GM12891 (cell line): ENCODE measurements at regions not wholly inside any gene's neighbourhood (a gene's known extent, or its start where the extent isn't known, plus 50 kb on each side); places are given as distances from the start of the nearest gene placed in this dataset.
A peak's percentile ranks its signal among the peaks of the same experiment; 100 is the strongest.

ENCODE experiments used
- DNase-seq: peaks from one replicate; pipeline ENCODE4 v3.0.0; 2011; ENCODE audit warnings: low spot score; ENCODE audit not compliant: insufficient read length
- FAIRE-seq: peaks from 2 replicates; lab custom pipeline; 2011; peaks lifted over from hg19 to GRCh38; lab: Jason Lieb, UNC
- PAX5 ChIP-seq: IDR thresholded peaks from 2 replicates; pipeline ENCODE4 v1.6.1; 2011; ENCODE audit warnings: low read length, moderate library complexity, mild to moderate bottlenecking; ENCODE audit not compliant: insufficient read depth, severe bottlenecking
- POLR2A ChIP-seq: IDR thresholded peaks from 2 replicates; pipeline ENCODE4 v1.6.1; 2011; ENCODE audit warnings: low read depth, low read length, control low read depth
- POLR2AphosphoS5 ChIP-seq: IDR thresholded peaks from 2 replicates; pipeline ENCODE4 v1.6.1; 2011; ENCODE audit warnings: low read depth, low read length, control low read depth
- POU2F2 ChIP-seq: IDR thresholded peaks from 2 replicates; pipeline ENCODE4 v1.6.1; 2011; ENCODE audit warnings: low read depth, mild to moderate bottlenecking, control low read depth, low read length, moderate library complexity
- SPI1 ChIP-seq: IDR thresholded peaks from 2 replicates; pipeline ENCODE4 v1.6.1; 2011; ENCODE audit warnings: low read depth, low read length, control low read depth
- TAF1 ChIP-seq: IDR thresholded peaks from 2 replicates; pipeline ENCODE4 v1.6.1; 2011; ENCODE audit warnings: low read depth, low read length, control low read depth

GRCh38 chr7:17005271-17005670 is 123.5 kb upstream of the AGR3 start:
- no peak for FAIRE-seq
- TF ChIP-seq POLR2AphosphoS5 (no peak), TAF1 (no peak), POLR2A (no peak), SPI1 (no peak), POU2F2 (no peak), PAX5 (no peak)

DNA sequence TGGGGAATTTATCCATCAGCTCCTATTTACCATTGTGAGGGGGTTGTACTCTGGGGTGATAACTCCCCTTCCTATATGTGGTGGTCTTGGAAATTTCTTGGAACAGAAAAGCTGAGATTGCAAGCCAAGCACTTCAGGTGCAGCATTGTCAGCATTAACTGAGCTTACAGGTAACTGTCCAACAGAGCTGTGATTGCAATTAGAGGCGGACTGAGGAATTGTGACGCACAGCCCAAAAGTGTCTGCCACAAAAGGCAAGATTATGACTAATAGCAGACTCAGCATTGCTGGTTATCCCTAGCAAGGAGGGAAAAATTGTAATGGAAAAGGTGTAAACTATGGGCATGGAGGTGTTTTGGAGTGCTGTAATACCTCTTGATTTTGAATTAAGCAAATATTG is 126.1 kb upstream of the AGR3 start:
- no peak for TF ChIP-seq SPI1
- no peak for TF ChIP-seq POU2F2
- TF ChIP-seq TAF1, result no peak
- TF ChIP-seq POLR2AphosphoS5, result no peak
- TF ChIP-seq PAX5, result no peak
- TF ChIP-seq POLR2A, result no peak
- no peak for DNase-seq
- FAIRE-seq, result peak; percentile 31

More at GRCh38 chr7:17005271-17005670, 123.5 kb upstream of the AGR3 start:
- DNase-seq, result no peak

- FAIRE-seq (peak; percentile 51), DNase-seq (no peak)
- no peak for TF ChIP-seq POLR2AphosphoS5
- no peak for TF ChIP-seq POU2F2
- TF ChIP-seq SPI1, result no peak
- no peak for TF ChIP-seq POLR2A
- no peak for TF ChIP-seq PAX5
- no peak for TF ChIP-seq TAF1
Observed at GRCh38 chr7:17009007-17009719, 127.4 kb upstream of the AGR3 start.

DNA sequence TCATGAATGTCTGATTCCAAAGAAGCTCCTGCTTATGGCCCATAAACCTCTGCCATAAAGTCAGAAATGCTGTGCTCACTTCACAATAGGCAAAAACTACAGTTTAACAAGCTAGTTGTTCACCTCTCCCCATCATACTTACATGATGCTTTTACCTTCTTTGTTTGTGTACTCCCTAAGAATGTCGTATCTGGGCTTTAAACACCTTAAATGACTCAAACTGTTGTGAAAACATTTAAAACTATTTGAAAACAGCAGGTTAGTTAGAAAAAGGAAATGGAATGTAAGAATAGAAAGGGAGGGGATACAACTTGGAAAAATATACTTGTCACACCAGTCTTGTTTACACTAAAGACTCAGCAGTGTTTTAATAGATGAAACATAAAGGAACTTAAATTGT is 128.2 kb upstream of the AGR3 start:
- FAIRE-seq (no peak), DNase-seq (no peak)
- TF ChIP-seq POU2F2, result no peak
- TF ChIP-seq PAX5, result no peak
- no peak for TF ChIP-seq TAF1
- TF ChIP-seq SPI1, result no peak
- TF ChIP-seq POLR2A, result no peak
- TF ChIP-seq POLR2AphosphoS5, result no peak

GRCh38 chr7:17010637-17011300 is 129.0 kb upstream of the AGR3 start:
- DNase-seq (no peak), FAIRE-seq (peak; percentile 26)
- TF ChIP-seq TAF1 (no peak), POLR2A (no peak), POU2F2 (no peak), SPI1 (no peak), PAX5 (no peak), POLR2AphosphoS5 (no peak)

- DNase-seq (no peak), FAIRE-seq (no peak)
- TF ChIP-seq PAX5 (no peak), SPI1 (no peak), POLR2AphosphoS5 (no peak), POU2F2 (no peak), TAF1 (no peak), POLR2A (no peak)
Observed at GRCh38 chr7:17013204-17013603, 131.4 kb upstream of the AGR3 start.

DNA sequence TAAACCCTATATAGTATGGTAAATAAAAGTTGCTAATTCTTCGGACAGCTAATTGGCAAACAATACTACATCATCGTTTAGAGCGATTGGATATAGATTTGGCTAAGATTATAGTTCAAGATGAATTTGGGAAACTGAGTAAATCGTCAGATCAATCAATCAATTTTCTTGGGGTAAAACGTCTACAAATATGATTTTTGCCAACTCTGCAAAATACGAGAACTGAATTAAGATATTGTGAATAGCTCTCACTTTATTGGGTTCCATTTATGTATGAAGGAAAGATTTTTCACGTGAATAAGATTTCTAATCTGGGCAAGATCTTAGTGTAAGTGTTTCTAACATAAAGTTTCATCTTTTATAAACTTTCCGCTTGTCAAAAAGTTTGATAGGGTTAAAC is 132.9 kb upstream of the AGR3 start:
- FAIRE-seq (no peak), DNase-seq (no peak)
- TF ChIP-seq POLR2A, result no peak
- TF ChIP-seq POU2F2, result no peak
- TF ChIP-seq POLR2AphosphoS5, result no peak
- no peak for TF ChIP-seq PAX5
- no peak for TF ChIP-seq TAF1

DNA sequence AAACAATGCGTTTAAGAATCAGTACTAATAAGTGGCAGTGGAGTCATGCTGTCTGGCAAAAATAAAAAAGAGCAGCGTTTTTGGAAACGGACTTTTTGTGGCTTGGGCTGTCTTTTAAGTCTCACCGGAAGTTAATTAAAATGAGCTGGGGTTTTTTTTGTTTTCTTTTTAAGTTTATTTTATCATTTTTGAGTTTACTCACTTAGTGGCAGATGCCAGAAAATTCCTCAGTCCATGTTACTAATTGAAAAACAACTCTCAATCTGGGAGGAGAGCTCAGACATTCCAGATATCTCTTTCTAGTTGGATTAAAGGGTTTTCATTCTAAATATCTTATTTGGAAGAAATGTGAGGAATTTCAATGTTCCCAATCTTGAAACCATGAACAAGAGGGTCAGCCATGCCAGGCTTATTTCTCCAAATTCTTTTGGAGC is 133.8 kb upstream of the AGR3 start:
- no peak for TF ChIP-seq POLR2AphosphoS5
- no peak for TF ChIP-seq SPI1
- no peak for TF ChIP-seq TAF1
- TF ChIP-seq POU2F2, result no peak
- TF ChIP-seq POLR2A, result no peak
- no peak for TF ChIP-seq PAX5
- no peak for FAIRE-seq
- DNase-seq, result no peak

GRCh38 chr7:17016402-17017010 is 134.7 kb upstream of the AGR3 start:
- DNase-seq (no peak), FAIRE-seq (no peak)
- no peak for TF ChIP-seq POLR2AphosphoS5
- no peak for TF ChIP-seq PAX5

DNA sequence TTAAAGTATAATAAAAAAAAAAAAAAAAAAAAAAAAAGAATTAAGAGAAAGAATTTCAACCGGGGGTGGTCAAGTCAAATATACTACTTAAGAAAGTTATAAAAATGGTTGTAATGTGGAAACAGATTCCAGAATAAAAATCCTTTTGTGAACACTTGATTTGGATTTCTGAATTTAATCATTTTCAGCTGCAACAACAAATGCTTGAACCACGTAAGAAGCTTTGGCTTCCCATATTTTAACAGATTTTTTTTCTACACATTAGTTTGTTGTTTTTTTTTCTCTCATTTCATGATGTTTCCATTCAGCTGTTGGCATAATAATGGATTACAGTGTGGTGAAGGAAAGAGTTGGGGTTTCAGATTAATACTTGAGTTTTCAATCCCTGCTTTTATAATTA is 137.3 kb upstream of the AGR3 start:
- TF ChIP-seq PAX5 (no peak), POLR2AphosphoS5 (no peak), SPI1 (no peak), TAF1 (no peak), POU2F2 (no peak)
- FAIRE-seq (no peak), DNase-seq (no peak)

DNA sequence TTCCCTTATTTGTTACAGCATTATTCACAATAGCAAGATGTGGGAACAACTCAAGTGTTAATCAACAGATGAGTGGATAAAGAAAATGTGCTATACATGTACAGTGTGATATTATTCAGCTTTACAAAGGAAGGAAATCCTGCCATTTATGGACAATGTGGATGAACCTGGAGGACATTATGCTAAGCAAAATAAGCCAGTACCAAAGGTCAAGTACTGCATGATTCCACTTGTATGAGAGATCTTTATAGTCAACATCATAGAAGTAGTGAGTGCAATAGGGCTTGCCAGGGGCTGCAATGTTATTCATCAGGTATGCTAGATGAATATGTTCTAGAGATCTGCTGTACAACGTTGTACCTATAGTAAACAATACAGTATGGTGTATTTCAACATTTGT is 138.5 kb upstream of the AGR3 start:
- DNase-seq (no peak), FAIRE-seq (no peak)
- TF ChIP-seq TAF1 (no peak), SPI1 (no peak), POLR2AphosphoS5 (no peak), PAX5 (no peak), POLR2A (no peak), POU2F2 (no peak)
